ENCODE measurements at regions not wholly inside any gene's neighbourhood (a gene's known extent, or its start where the extent isn't known, plus 50 kb on each side); places are given as distances from the start of the nearest gene placed in this dataset.

DNA sequence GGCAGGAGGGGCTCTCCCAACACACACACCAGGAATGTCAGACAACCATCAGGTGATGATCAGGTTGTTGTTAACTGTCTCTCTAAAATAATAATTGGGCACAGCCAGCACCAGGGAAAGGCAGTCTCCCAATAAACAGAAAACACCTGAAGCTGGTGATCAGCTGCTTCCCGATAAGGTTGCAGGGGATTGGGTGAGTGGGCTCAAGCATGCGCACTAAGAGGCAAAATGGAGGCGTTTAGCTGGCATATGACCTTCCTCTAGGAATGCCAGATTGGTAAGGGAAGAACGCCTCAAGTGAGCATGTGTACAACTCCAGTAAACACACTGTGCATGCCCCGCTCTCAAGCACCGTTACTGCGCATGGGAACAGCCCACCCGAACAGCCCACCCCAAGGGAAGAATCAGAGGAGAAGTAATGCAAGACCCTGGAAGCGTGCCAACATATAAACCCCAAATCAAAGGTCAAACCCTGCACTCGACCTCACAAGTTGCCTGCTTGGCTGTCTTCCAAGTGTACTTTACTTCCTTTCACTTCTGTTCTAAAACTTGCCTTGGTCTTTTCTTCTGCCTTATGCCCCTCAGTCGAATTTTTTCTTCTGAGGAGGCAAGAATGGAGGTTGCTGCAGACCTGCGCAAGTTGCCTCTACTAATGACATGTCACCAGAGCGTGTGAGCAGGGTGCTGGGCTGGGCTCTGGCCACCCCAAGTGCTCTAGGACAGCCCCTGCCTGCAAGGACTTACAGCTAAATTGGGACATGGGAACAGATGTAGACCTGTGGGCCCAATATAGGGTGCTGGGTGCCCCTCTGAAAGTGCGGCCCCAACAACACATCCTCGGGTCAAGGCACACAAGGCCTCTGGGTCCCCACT is 200.8 kb downstream of the RHOU start (continued):
- TF ChIP-seq, protein P1, sequence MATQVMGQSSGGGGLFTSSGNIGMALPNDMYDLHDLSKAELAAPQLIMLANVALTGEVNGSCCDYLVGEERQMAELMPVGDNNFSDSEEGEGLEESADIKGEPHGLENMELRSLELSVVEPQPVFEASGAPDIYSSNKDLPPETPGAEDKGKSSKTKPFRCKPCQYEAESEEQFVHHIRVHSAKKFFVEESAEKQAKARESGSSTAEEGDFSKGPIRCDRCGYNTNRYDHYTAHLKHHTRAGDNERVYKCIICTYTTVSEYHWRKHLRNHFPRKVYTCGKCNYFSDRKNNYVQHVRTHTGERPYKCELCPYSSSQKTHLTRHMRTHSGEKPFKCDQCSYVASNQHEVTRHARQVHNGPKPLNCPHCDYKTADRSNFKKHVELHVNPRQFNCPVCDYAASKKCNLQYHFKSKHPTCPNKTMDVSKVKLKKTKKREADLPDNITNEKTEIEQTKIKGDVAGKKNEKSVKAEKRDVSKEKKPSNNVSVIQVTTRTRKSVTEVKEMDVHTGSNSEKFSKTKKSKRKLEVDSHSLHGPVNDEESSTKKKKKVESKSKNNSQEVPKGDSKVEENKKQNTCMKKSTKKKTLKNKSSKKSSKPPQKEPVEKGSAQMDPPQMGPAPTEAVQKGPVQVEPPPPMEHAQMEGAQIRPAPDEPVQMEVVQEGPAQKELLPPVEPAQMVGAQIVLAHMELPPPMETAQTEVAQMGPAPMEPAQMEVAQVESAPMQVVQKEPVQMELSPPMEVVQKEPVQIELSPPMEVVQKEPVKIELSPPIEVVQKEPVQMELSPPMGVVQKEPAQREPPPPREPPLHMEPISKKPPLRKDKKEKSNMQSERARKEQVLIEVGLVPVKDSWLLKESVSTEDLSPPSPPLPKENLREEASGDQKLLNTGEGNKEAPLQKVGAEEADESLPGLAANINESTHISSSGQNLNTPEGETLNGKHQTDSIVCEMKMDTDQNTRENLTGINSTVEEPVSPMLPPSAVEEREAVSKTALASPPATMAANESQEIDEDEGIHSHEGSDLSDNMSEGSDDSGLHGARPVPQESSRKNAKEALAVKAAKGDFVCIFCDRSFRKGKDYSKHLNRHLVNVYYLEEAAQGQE (IDR thresholded peaks at IDR 0.05; ENCODE audit: unreplicated experiment): no peak
- TF ChIP-seq STAT1 (IDR thresholded peaks at IDR 0.05; ENCODE audit: unreplicated experiment): no peak
- no peak for TF ChIP-seq CREB1 (CRISPR knock-in tag; IDR thresholded peaks at IDR 0.05; ENCODE audit: low read depth)
- TF ChIP-seq ZNF114 (CRISPR knock-in tag; IDR thresholded peaks at IDR 0.05): no peak
- no peak for TF ChIP-seq EZH2phosphoT487 (IDR thresholded peaks at IDR 0.05; ENCODE audit: unreplicated experiment)
- TF ChIP-seq, protein P2, sequence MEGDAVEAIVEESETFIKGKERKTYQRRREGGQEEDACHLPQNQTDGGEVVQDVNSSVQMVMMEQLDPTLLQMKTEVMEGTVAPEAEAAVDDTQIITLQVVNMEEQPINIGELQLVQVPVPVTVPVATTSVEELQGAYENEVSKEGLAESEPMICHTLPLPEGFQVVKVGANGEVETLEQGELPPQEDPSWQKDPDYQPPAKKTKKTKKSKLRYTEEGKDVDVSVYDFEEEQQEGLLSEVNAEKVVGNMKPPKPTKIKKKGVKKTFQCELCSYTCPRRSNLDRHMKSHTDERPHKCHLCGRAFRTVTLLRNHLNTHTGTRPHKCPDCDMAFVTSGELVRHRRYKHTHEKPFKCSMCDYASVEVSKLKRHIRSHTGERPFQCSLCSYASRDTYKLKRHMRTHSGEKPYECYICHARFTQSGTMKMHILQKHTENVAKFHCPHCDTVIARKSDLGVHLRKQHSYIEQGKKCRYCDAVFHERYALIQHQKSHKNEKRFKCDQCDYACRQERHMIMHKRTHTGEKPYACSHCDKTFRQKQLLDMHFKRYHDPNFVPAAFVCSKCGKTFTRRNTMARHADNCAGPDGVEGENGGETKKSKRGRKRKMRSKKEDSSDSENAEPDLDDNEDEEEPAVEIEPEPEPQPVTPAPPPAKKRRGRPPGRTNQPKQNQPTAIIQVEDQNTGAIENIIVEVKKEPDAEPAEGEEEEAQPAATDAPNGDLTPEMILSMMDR (conservative IDR thresholded peaks at IDR 0.05; ENCODE audit: low read depth in 2 of 2): no peak

DNA sequence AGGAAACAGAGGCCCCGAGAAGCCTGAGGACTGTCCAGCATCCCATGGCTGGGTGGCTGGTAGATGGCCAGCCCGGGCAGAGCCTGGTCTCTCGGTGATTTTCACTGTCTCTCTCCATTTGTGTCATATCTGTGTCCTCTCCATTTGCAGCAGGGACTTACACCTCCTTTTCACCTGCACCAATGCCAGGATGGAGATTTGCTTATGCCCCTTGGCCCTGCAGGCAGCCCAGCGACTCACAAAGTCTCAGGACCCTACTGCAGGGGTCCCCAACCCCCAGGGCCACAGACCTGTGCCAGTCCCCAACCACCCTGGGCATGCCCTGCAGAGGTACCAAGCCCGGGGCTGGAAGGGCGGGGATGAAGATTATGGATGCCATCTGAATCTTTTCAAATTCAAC is 201.6 kb downstream of the RHOU start:
- Histone ChIP-seq H2AFZ (no peak overlapping the region), H4K20me1 (replicated peaks; ENCODE audit: insufficient read depth) (no peaks in the 10 kb centered on the region), H3K36me3 (ENCODE audit: insufficient read depth) (no peaks in the 10 kb centered on the region), H3K27ac (ENCODE audit: low read depth) (no peak overlapping the region), H3K79me2 (replicated peaks; ENCODE audit: insufficient read depth) (no peaks in the 10 kb centered on the region), H3K9me2 (ENCODE audit: insufficient read depth) (0 out of 2 replicates have a peak, but pooled peaks cover 5% of the 10 kb centered on the region), H3K4me1 (ENCODE audit: insufficient read depth) (peaks cover 8% of the 10 kb centered on the region; the same call in 1 of the 2 replicates), H3K27me3 (ENCODE audit: insufficient read depth) (no peaks in the 10 kb centered on the region), H3F3A (replicated peaks; ENCODE audit: low read depth) (no peaks in the 10 kb centered on the region), H3K4me3 (no peak overlapping the region), H3K4me2 (no peak overlapping the region)
- no peaks in the 10 kb centered on the region for H3K9me3 Mint-ChIP-seq
- peaks cover 7% of the 10 kb centered on the region for H3K27me3 Mint-ChIP-seq (ENCODE audit: insufficient read depth, low read depth, poor library complexity)
- no peak for DNase-seq (ENCODE audit: low spot score)
- H3K36me3 Mint-ChIP-seq (ENCODE audit: low read depth): no peaks in the 10 kb centered on the region
- H3K4me3 Mint-ChIP-seq: no peak overlapping the region
- H3K27ac Mint-ChIP-seq: no peak overlapping the region
- ATAC-seq: no peak
- peaks cover 32% of the 10 kb centered on the region for H3K4me1 Mint-ChIP-seq
- TF ChIP-seq POLR2AphosphoS5 (IDR thresholded peaks at IDR 0.05; ENCODE audit: low read depth) (no peak), JUNB (IDR thresholded peaks at IDR 0.05; ENCODE audit: unreplicated experiment) (no peak), EZH2 (IDR thresholded peaks at IDR 0.05; ENCODE audit: low read depth, unreplicated experiment) (no peak), ZNF114 (CRISPR knock-in tag; IDR thresholded peaks at IDR 0.05) (no peak), NANOG (IDR thresholded peaks at IDR 0.05; ENCODE audit: borderline replicate concordance) (no peak), CREB1 (CRISPR knock-in tag; IDR thresholded peaks at IDR 0.05; ENCODE audit: low read depth) (no peak), STAT1 (IDR thresholded peaks at IDR 0.05; ENCODE audit: unreplicated experiment) (no peak), EZH2phosphoT487 (IDR thresholded peaks at IDR 0.05; ENCODE audit: unreplicated experiment) (no peak), ZNF331 (CRISPR knock-in tag; IDR thresholded peaks at IDR 0.05; ENCODE audit: low read depth) (no peak)
- TF ChIP-seq, protein P2 (conservative IDR thresholded peaks at IDR 0.05; ENCODE audit: low read depth in 2 of 2): no peak
- TF ChIP-seq, protein P1 (IDR thresholded peaks at IDR 0.05; ENCODE audit: unreplicated experiment): no peak
- TF ChIP-seq, protein P3, sequence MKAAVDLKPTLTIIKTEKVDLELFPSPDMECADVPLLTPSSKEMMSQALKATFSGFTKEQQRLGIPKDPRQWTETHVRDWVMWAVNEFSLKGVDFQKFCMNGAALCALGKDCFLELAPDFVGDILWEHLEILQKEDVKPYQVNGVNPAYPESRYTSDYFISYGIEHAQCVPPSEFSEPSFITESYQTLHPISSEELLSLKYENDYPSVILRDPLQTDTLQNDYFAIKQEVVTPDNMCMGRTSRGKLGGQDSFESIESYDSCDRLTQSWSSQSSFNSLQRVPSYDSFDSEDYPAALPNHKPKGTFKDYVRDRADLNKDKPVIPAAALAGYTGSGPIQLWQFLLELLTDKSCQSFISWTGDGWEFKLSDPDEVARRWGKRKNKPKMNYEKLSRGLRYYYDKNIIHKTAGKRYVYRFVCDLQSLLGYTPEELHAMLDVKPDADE (IDR thresholded peaks at IDR 0.05): no peak

Data from GM23338 (cell line).